ENCODE measurements at regions not wholly inside any gene's neighbourhood (a gene's known extent, or its start where the extent isn't known, plus 50 kb on each side); places are given as distances from the start of the nearest gene placed in this dataset.

- no peaks in the 10 kb centered on the region for H3K27me3 ChIP-seq
- intact Hi-C loops (cut with DNase I; ENCODE audit: low total_unique reads) = no loop called here
- H3K36me3 ChIP-seq = no peaks in the 10 kb centered on the region
- H3K9me3 ChIP-seq = no peaks in the 10 kb centered on the region
- no peak overlapping the region for H3K27ac ChIP-seq
- TF ChIP-seq CTCF (IDR thresholded peaks at IDR 0.05) = no peak
- no peaks in the 10 kb centered on the region for H3K4me1 ChIP-seq
- no peak for DNase-seq
- H3K4me3 ChIP-seq = no peak overlapping the region
Measured at GRCh38 chr11:45030778-45031177, 80.1 kb upstream of the TP53I11 start.

- Histone ChIP-seq H3K27me3 (no peaks in the 10 kb centered on the region), H3K36me3 (no peaks in the 10 kb centered on the region), H3K4me3 (no peak overlapping the region), H3K9me3 (no peaks in the 10 kb centered on the region), H3K4me1 (no peaks in the 10 kb centered on the region), H3K27ac (no peak overlapping the region)
- no peak for DNase-seq
- TF ChIP-seq CTCF (IDR thresholded peaks at IDR 0.05) = no peak
- intact Hi-C loops (cut with DNase I; ENCODE audit: low total_unique reads) = no loop called here
Measured at GRCh38 chr11:45031912-45032519, 81.3 kb upstream of the TP53I11 start.

DNA sequence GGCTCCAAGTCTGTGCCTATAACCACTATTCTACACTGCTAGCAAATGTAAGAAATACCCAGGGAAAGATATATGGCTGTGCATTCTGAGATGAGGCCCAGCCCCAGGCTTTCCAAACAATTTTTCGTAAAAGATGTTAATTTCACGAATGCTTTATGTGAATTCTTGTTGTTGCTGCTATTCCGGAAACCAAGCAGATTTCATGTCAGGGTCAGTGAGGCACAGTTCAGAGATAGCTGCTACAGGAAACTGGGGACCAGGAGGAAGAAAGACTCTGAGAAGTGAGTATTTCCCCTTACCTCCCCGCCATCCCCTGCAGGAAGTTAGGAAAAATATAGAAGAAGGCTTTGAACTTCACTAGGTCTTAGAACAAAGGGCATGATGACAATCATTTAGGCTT lies 84.7 kb upstream of the TP53I11 start:
- H3K4me3 ChIP-seq = no peak overlapping the region
- no peaks in the 10 kb centered on the region for H3K36me3 ChIP-seq
- no peak for DNase-seq
- intact Hi-C loops (cut with DNase I; ENCODE audit: low total_unique reads) = no loop called here
- H3K9me3 ChIP-seq = peaks cover 0 to 15% (median 9%) of the 10 kb centered on the region in 3 donors
- no peaks in the 10 kb centered on the region for H3K4me1 ChIP-seq
- TF ChIP-seq CTCF (IDR thresholded peaks at IDR 0.05) = no peak
- no peak overlapping the region for H3K27ac ChIP-seq
- no peaks in the 10 kb centered on the region for H3K27me3 ChIP-seq

- Histone ChIP-seq H3K9me3 (peaks cover 0 to 15% (median 9%) of the 10 kb centered on the region in 3 donors), H3K27me3 (no peaks in the 10 kb centered on the region), H3K36me3 (no peaks in the 10 kb centered on the region), H3K4me3 (no peak overlapping the region), H3K4me1 (no peaks in the 10 kb centered on the region), H3K27ac (no peak overlapping the region)
- no peak for DNase-seq
- intact Hi-C loops (cut with DNase I; ENCODE audit: low total_unique reads) = no loop called here
- TF ChIP-seq CTCF (IDR thresholded peaks at IDR 0.05) = no peak
Measured at GRCh38 chr11:45036010-45036409, 85.3 kb upstream of the TP53I11 start.

- Histone ChIP-seq H3K36me3 (no peaks in the 10 kb centered on the region), H3K4me1 (no peaks in the 10 kb centered on the region)
Measured at GRCh38 chr11:45036733-45037132, 86.0 kb upstream of the TP53I11 start.

More at GRCh38 chr11:45036733-45037132, 86.0 kb upstream of the TP53I11 start:
- H3K27me3 ChIP-seq = no peaks in the 10 kb centered on the region
- no peak overlapping the region for H3K27ac ChIP-seq
- TF ChIP-seq CTCF (IDR thresholded peaks at IDR 0.05) = no peak
- peaks cover 0 to 15% (median 9%) of the 10 kb centered on the region in 3 donors for H3K9me3 ChIP-seq
- H3K4me3 ChIP-seq = no peak overlapping the region
- intact Hi-C loops (cut with DNase I; ENCODE audit: low total_unique reads) = no loop called here
- DNase-seq = no peak

Measured in tibial artery (tissue), 4 donors.